Amniotic epithelial cell (primary cell): ENCODE measurements at regions not wholly inside any gene's neighbourhood (a gene's known extent, or its start where the extent isn't known, plus 50 kb on each side); places are given as distances from the start of the nearest gene placed in this dataset.
"Not testable (repeated sequence)": the region's sequence is repeated elsewhere in the genome, so short reads cannot be mapped to it uniquely, and the experiment has no call there.

ENCODE experiments used
- DNase-seq: peaks from one replicate; pipeline ENCODE4 v3.0.0-alpha.2; 2010; ENCODE audit warnings: low read depth

GRCh38 chr7:106562711-106563366 is 98.1 kb downstream of the CCDC71L start:
- no peak for DNase-seq

GRCh38 chr7:106561666-106562411 is 99.1 kb downstream of the CCDC71L start:
- DNase-seq: no peak

- DNase-seq: no peak
These were observed 99.8 kb downstream of the CCDC71L start for GRCh38 chr7:106561151-106561550.

GRCh38 chr7:106560482-106560881 is 100.5 kb downstream of the CCDC71L start:
- DNase-seq: no peak

GRCh38 chr7:106556244-106556643 is 104.7 kb downstream of the CCDC71L start:
- DNase-seq: not testable (repeated sequence)

- not testable (repeated sequence) for DNase-seq
These were observed 106.3 kb downstream of the CCDC71L start for GRCh38 chr7:106554623-106555022.

GRCh38 chr7:106553446-106553836 is 107.5 kb downstream of the CCDC71L start:
- no peak for DNase-seq

GRCh38 chr7:106552645-106553445 is 108.1 kb downstream of the CCDC71L start:
- no peak for DNase-seq

- DNase-seq: no peak
These were observed 109.0 kb downstream of the CCDC71L start for GRCh38 chr7:106551936-106552335.

- DNase-seq: no peak
These were observed 112.5 kb downstream of the CCDC71L start for GRCh38 chr7:106548491-106548890.

- no peak for DNase-seq
These were observed 115.7 kb downstream of the CCDC71L start for GRCh38 chr7:106545275-106545674.

GRCh38 chr7:106543221-106543757 is 117.7 kb downstream of the CCDC71L start:
- DNase-seq: no peak

GRCh38 chr7:106542550-106543220 is 118.3 kb downstream of the CCDC71L start:
- DNase-seq: peak; percentile 91

GRCh38 chr7:106538638-106539037 is 122.3 kb downstream of the CCDC71L start:
- DNase-seq: no peak

- no peak for DNase-seq
These were observed 123.8 kb downstream of the CCDC71L start for GRCh38 chr7:106537119-106537518.

- DNase-seq: no peak
These were observed 124.9 kb downstream of the CCDC71L start for GRCh38 chr7:106536079-106536478.

- DNase-seq: peak; percentile 58
These were observed 125.6 kb downstream of the CCDC71L start for GRCh38 chr7:106535234-106535932.

- no peak for DNase-seq
These were observed 126.6 kb downstream of the CCDC71L start for GRCh38 chr7:106534271-106534846.

- peak; percentile 66 for DNase-seq
These were observed 130.8 kb downstream of the CCDC71L start for GRCh38 chr7:106530183-106530582.

- not testable (repeated sequence) for DNase-seq
These were observed 134.3 kb downstream of the CCDC71L start for GRCh38 chr7:106526617-106527016.

GRCh38 chr7:106524690-106525059 is 136.3 kb downstream of the CCDC71L start:
- DNase-seq: no peak
